SK-N-SH (cell line): ENCODE measurements at regions not wholly inside any gene's neighbourhood (a gene's known extent, or its start where the extent isn't known, plus 50 kb on each side); places are given as distances from the start of the nearest gene placed in this dataset.

Experiments
- GATA2 ChIP-seq: sonication (generic); formaldehyde crosslinking; IDR thresholded peaks from 2 replicates; pipeline ENCODE4 v1.5.0; 2020; ENCODE audit warnings: mild to moderate bottlenecking, missing genetic modification reagents
- REST ChIP-seq: IDR thresholded peaks from 2 replicates; pipeline ENCODE4 v1.6.1; 2012; ENCODE audit warnings: mild to moderate bottlenecking, low read depth, low read length, moderate library complexity
- SMC3 ChIP-seq: IDR thresholded peaks from 2 replicates; pipeline ENCODE4 v1.6.1; 2012; ENCODE audit warnings: low read depth, low read length, improper control_type of control experiment
- TF ChIP-seq, protein P1 (sequence below): fragments of 200-600 bp; sonication (generic); IDR thresholded peaks from 2 replicates; pipeline ENCODE4 v1.6.1; 2017; ENCODE audit warnings: antibody characterized with exemption, mild to moderate bottlenecking, moderate library complexity

- TF ChIP-seq REST: no peak
- TF ChIP-seq, protein P1, sequence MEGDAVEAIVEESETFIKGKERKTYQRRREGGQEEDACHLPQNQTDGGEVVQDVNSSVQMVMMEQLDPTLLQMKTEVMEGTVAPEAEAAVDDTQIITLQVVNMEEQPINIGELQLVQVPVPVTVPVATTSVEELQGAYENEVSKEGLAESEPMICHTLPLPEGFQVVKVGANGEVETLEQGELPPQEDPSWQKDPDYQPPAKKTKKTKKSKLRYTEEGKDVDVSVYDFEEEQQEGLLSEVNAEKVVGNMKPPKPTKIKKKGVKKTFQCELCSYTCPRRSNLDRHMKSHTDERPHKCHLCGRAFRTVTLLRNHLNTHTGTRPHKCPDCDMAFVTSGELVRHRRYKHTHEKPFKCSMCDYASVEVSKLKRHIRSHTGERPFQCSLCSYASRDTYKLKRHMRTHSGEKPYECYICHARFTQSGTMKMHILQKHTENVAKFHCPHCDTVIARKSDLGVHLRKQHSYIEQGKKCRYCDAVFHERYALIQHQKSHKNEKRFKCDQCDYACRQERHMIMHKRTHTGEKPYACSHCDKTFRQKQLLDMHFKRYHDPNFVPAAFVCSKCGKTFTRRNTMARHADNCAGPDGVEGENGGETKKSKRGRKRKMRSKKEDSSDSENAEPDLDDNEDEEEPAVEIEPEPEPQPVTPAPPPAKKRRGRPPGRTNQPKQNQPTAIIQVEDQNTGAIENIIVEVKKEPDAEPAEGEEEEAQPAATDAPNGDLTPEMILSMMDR: no peak
- TF ChIP-seq GATA2 (CRISPR knock-in tag): no peak
- no peak for TF ChIP-seq SMC3
Measured at GRCh38 chr1:90407737-90408136, 309.4 kb downstream of the BARHL2 start.
